GM19193 (cell line): ENCODE measurements at regions not wholly inside any gene's neighbourhood (a gene's known extent, or its start where the extent isn't known, plus 50 kb on each side); places are given as distances from the start of the nearest gene placed in this dataset.

Experiments used
- POLR2A ChIP-seq: IDR thresholded peaks from 4 replicates; pipeline ENCODE4 v1.6.1; 2011; ENCODE audit not compliant: insufficient read depth, insufficient read length; ENCODE audit errors: extremely low read depth

DNA sequence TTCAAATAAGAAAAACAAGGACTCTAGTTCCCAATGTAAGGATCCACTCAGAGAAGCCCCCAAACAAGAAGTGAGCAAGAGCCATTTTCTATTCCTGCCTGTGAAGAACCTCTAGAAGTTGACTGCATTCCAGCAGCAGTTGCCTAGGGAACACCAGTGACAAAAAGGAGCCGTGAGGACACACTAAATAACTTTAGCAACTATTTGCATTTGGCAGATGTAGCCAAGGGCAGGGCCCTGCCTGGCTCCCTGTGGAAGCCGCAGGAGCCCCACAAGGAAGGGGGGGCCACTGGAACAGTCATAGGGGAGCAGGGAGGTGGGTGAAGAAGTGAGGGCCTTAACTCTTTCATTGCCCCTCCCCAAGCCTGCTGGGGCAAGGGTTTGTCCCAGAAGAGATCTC is 470.2 kb upstream of the PROK2 start:
- TF ChIP-seq POLR2A, result no peak

- no peak for TF ChIP-seq POLR2A
Measured at GRCh38 chr3:72254483-72254882, 469.5 kb upstream of the PROK2 start.

GRCh38 chr3:72250725-72251124 is 465.8 kb upstream of the PROK2 start:
- TF ChIP-seq POLR2A, result no peak

DNA sequence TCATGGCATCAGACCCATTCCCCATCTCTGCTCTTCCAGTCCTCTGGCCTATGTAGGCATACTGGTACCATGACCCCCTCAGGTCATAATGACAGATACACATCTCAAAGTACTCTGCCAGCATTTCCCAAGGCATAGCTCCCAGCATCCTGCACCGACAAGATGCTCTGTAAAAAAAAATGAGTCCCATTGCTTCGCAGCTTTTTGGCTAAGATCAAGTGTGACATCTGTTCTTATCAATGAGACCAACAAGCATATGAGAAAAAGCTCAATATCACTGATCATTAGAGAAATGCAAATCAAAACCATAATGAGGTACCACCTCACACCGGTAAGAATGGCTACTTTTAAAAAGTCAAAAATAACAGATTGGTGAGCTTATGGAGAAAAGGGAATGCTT is 463.9 kb upstream of the PROK2 start:
- TF ChIP-seq POLR2A, result no peak

- TF ChIP-seq POLR2A, result no peak
Measured at GRCh38 chr3:72248389-72248761, 463.4 kb upstream of the PROK2 start.

DNA sequence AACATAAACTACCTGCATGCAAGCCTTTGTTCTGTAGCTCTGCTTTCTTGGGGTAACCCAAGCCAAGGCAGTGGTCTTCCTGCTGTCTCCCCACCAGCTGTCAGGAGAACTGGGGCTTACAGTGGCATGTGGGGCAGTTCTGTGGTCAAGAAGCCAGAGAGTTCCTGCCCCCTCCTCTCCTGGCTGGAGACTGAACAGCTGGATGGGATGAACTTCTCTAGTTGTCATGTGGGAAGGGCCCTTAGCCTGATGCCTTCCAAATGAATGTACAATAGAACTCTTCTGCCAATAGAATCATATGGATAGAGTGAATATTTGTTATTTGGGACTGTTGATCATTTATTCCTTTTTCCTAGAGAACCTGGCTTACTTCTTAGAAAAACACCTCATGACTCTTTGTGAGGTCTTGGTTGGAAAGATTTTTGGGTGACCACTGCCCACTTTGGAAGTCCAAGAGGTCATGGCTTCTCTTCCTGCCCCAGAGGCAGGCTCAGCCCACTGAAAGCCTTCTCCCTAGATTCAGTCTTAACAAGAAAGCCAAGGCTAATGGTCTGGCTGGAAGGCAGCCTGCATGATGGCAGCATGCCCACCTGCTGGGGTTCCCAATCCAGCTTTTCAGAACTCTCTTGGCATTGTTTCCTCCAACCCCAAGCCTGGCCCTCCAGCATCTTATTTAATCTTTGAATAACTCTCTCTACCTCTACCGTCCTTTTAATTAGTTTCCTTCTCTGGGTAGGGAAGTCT is 462.9 kb upstream of the PROK2 start:
- TF ChIP-seq POLR2A, result no peak

GRCh38 chr3:72247126-72247525 is 462.2 kb upstream of the PROK2 start:
- TF ChIP-seq POLR2A, result no peak

GRCh38 chr3:72246685-72247084 is 461.7 kb upstream of the PROK2 start:
- no peak for TF ChIP-seq POLR2A

GRCh38 chr3:72245183-72245811 is 460.3 kb upstream of the PROK2 start:
- no peak for TF ChIP-seq POLR2A

- no peak for TF ChIP-seq POLR2A
Measured at GRCh38 chr3:72244396-72244795, 459.4 kb upstream of the PROK2 start.

DNA sequence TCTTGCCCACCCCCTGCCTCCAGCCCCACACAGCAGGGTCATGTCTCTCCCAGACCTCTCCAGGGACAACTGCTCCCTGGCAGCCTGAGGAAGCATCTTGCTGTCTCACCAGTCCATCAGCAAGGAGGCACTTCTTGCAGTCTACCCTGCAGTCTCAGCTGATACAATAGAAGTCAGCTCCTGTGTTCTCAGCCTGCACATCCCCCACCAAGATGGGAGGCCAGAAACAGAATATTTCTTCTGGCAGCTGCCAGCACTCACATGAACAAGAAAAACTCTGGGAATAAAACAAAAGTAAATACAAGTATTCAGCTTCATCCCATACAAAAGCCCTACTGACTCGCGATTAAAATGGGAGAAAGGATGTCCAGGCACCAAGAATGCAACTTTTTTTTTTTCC is 457.4 kb upstream of the PROK2 start:
- no peak for TF ChIP-seq POLR2A

- no peak for TF ChIP-seq POLR2A
Measured at GRCh38 chr3:72241525-72241924, 456.6 kb upstream of the PROK2 start.

DNA sequence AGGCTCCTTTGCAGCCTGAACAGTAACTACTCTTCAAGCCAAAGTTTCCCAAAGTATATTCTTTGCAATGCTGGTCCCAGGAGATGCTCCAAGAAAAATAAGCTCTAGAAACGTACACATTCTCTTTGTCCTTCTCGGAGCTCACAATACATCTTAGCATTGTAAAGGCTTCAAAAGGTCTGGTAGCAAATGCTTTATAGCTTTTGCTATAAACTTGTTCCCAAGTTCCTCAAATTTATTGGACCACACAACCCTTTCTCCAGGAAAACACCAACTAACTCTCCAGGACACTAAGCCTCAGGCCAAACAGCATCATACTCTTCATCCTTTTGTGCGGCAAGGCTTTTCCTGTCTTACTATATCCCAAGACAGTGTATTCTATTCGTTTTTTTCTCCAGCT is 455.6 kb upstream of the PROK2 start:
- TF ChIP-seq POLR2A, result no peak

- TF ChIP-seq POLR2A, result no peak
Measured at GRCh38 chr3:72238801-72239200, 453.9 kb upstream of the PROK2 start.

DNA sequence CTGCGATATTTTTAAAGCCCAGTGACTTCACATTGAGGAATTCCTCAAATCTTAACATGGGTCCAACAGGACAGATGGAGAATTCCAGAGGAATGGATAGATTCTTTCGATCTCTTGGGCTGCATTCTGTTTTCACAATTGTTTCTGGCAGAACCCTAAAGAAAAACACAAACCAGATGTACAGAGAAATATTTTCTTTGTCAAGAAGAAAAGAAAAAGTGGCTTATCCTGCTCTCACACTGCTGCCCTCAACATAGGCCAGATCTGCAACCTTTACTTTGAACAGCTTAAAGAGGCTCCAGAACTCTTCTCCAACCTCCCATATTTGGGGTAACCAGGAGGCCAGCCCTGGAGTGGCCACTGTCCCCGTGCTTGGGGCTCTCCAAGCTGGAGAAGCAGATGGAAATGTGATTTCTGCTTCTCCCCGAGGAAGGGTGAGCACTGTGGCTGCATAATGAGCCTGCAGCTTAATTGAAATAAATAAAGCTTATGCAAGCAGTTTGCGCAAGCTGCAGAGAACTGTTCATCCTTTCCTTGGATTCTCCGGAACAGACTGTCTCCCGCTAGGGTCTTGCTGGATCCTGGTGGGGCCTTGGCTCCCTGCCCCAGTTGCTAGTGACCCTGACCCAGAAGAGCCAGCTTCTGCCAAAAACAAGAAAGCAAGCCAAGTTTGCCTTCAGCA is 453.2 kb upstream of the PROK2 start:
- no peak for TF ChIP-seq POLR2A

DNA sequence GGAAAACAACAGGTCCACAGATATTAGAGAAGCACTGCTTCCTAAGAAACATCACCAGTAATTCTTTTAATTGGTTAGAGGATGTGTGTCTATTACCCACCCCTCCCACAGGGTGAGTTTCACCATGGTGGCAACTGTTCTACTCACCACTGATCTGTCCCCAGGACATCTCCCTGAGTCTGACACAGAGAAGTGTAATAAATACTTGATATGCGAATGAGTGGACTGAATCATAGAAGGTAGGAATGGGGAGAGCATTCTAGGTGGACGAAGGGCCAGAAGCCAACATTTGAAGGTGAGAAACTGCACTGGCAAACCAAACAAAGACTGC is 452.7 kb upstream of the PROK2 start:
- TF ChIP-seq POLR2A, result no peak
